ENCODE measurements at regions not wholly inside any gene's neighbourhood (a gene's known extent, or its start where the extent isn't known, plus 50 kb on each side); places are given as distances from the start of the nearest gene placed in this dataset.

GRCh38 chr4:145301386-145302080 lies 121.1 kb upstream of the OTUD4 start:
- Histone ChIP-seq H3K27me3 (no peaks in the 10 kb centered on the region), H3K9me3 (ENCODE audit: low read depth) (no peaks in the 10 kb centered on the region), H3K36me3 (no peaks in the 10 kb centered on the region), H3K4me3 (no peak overlapping the region), H3K4me1 (ENCODE audit: low read depth) (no peaks in the 10 kb centered on the region), H3K27ac (no peak overlapping the region)
- peak in 1 of 2 donors; percentile 33 for DNase-seq (ENCODE audit: low read depth in 1 of 2, low spot score in 1 of 2)
- no peak for TF ChIP-seq CTCF (IDR thresholded peaks at IDR 0.05; ENCODE audit: low read depth, low read length)

GRCh38 chr4:145299380-145300076 lies 119.1 kb upstream of the OTUD4 start:
- H3K27ac ChIP-seq = no peak overlapping the region
- H3K27me3 ChIP-seq = no peaks in the 10 kb centered on the region
- H3K4me1 ChIP-seq (ENCODE audit: low read depth) = no peaks in the 10 kb centered on the region
- no peak overlapping the region for H3K4me3 ChIP-seq
- H3K9me3 ChIP-seq (ENCODE audit: low read depth) = no peaks in the 10 kb centered on the region
- peak in 1 of 2 donors; percentile 63 for DNase-seq (ENCODE audit: low read depth in 1 of 2, low spot score in 1 of 2)
- no peak for TF ChIP-seq CTCF (IDR thresholded peaks at IDR 0.05; ENCODE audit: low read depth, low read length)
- no peaks in the 10 kb centered on the region for H3K36me3 ChIP-seq

- Histone ChIP-seq H3K27ac (no peak overlapping the region), H3K4me3 (no peak overlapping the region), H3K4me1 (ENCODE audit: low read depth) (no peaks in the 10 kb centered on the region), H3K27me3 (no peaks in the 10 kb centered on the region), H3K36me3 (no peaks in the 10 kb centered on the region), H3K9me3 (ENCODE audit: low read depth) (no peaks in the 10 kb centered on the region)
- TF ChIP-seq CTCF (IDR thresholded peaks at IDR 0.05; ENCODE audit: low read depth, low read length) = no peak
- DNase-seq (ENCODE audit: low read depth in 1 of 2, low spot score in 1 of 2) = no peak
Measured at GRCh38 chr4:145298885-145299284, 118.5 kb upstream of the OTUD4 start.

GRCh38 chr4:145297556-145297955 lies 117.2 kb upstream of the OTUD4 start:
- Histone ChIP-seq H3K9me3 (ENCODE audit: low read depth) (no peaks in the 10 kb centered on the region), H3K36me3 (no peaks in the 10 kb centered on the region), H3K27ac (no peak overlapping the region), H3K27me3 (no peaks in the 10 kb centered on the region), H3K4me1 (ENCODE audit: low read depth) (no peaks in the 10 kb centered on the region), H3K4me3 (no peak overlapping the region)
- DNase-seq (ENCODE audit: low read depth in 1 of 2, low spot score in 1 of 2) = no peak
- no peak for TF ChIP-seq CTCF (IDR thresholded peaks at IDR 0.05; ENCODE audit: low read depth, low read length)

GRCh38 chr4:145295547-145295946 lies 115.2 kb upstream of the OTUD4 start:
- DNase-seq (ENCODE audit: low read depth in 1 of 2, low spot score in 1 of 2) = no peak
- Histone ChIP-seq H3K27me3 (no peaks in the 10 kb centered on the region), H3K4me3 (no peak overlapping the region), H3K36me3 (no peaks in the 10 kb centered on the region), H3K9me3 (ENCODE audit: low read depth) (no peaks in the 10 kb centered on the region), H3K27ac (no peak overlapping the region), H3K4me1 (ENCODE audit: low read depth) (no peaks in the 10 kb centered on the region)
- TF ChIP-seq CTCF (IDR thresholded peaks at IDR 0.05; ENCODE audit: low read depth, low read length) = no peak

Measured in cardiac muscle cell (in vitro differentiated cells and primary cell).